22Rv1 (cell line): ENCODE measurements at regions not wholly inside any gene's neighbourhood (a gene's known extent, or its start where the extent isn't known, plus 50 kb on each side); places are given as distances from the start of the nearest gene placed in this dataset.

ENCODE experiments used
- CTCF ChIP-seq: fragments of 450-650 bp; IDR thresholded peaks from 2 replicates; pipeline ENCODE4 v1.5.1; 2017; ENCODE audit warnings: mild to moderate bottlenecking
- ZFX ChIP-seq: fragments of 450-650 bp; IDR thresholded peaks from 2 replicates; pipeline ENCODE4 v1.6.1; 2017; ENCODE audit warnings: antibody characterized with exemption, borderline replicate concordance

- TF ChIP-seq CTCF, result no peak
- no peak for TF ChIP-seq ZFX
Observed at GRCh38 chr15:93617443-93617842, 528.4 kb upstream of the RGMA start.
